MM.1S (cell line): ENCODE measurements at regions not wholly inside any gene's neighbourhood (a gene's known extent, or its start where the extent isn't known, plus 50 kb on each side); places are given as distances from the start of the nearest gene placed in this dataset.

ENCODE experiments used
- EZH2phosphoT487 ChIP-seq: fragments of 300-600 bp; sonication (generic); IDR thresholded peaks from 2 replicates; pipeline ENCODE4 v1.6.1; 2018; ENCODE audit warnings: antibody characterized with exemption, low read length
- TF ChIP-seq, protein P1 (sequence below): fragments of 300-600 bp; sonication (generic); IDR thresholded peaks from 2 replicates; pipeline ENCODE4 v1.5.1; 2016; ENCODE audit warnings: antibody characterized with exemption, low read length, mixed read lengths

- TF ChIP-seq EZH2phosphoT487: no peak
- TF ChIP-seq, protein P1, sequence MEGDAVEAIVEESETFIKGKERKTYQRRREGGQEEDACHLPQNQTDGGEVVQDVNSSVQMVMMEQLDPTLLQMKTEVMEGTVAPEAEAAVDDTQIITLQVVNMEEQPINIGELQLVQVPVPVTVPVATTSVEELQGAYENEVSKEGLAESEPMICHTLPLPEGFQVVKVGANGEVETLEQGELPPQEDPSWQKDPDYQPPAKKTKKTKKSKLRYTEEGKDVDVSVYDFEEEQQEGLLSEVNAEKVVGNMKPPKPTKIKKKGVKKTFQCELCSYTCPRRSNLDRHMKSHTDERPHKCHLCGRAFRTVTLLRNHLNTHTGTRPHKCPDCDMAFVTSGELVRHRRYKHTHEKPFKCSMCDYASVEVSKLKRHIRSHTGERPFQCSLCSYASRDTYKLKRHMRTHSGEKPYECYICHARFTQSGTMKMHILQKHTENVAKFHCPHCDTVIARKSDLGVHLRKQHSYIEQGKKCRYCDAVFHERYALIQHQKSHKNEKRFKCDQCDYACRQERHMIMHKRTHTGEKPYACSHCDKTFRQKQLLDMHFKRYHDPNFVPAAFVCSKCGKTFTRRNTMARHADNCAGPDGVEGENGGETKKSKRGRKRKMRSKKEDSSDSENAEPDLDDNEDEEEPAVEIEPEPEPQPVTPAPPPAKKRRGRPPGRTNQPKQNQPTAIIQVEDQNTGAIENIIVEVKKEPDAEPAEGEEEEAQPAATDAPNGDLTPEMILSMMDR: no peak
Observed at GRCh38 chrX:10095698-10096432, 60.9 kb upstream of the CLCN4 start.
